HG02870 (cell line): ENCODE measurements at regions not wholly inside any gene's neighbourhood (a gene's known extent, or its start where the extent isn't known, plus 50 kb on each side); places are given as distances from the start of the nearest gene placed in this dataset.
A peak's percentile ranks its signal among the peaks of the same experiment; 100 is the strongest.

Experiments used
- ATAC-seq: cut with Tn5 transposase; IDR thresholded peaks from one replicate; pipeline ENCODE4 v1.9.1; 2021; ENCODE audit warnings: mild to moderate bottlenecking, moderate library complexity; ENCODE audit not compliant: unreplicated experiment

- peak; percentile 100 for ATAC-seq
Measured at GRCh38 chr5:124444147-124444775, 302.2 kb downstream of the ZNF608 start.

- no peak for ATAC-seq
Measured at GRCh38 chr5:124440471-124440870, 306.0 kb downstream of the ZNF608 start.

DNA sequence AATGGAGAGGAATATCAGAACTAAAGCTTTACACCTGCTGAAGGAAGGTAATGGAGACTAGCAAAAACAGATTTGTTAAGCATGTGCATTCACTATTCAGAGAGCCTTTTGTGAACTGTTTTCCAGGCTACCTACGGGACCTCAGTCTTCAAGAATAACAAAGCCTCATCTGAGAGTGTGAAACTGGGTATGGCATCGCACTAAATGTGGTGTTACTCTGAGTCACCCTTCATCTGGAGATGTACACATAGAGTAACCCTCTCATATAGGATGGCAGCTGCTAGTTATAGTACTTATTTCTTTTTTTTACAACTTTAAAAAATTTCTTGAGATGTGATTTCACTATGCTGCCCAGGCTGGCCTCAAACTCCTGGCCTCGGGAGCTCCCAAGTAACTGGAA lies 306.8 kb downstream of the ZNF608 start:
- ATAC-seq: no peak

GRCh38 chr5:124438903-124439281 lies 307.5 kb downstream of the ZNF608 start:
- ATAC-seq: no peak

- no peak for ATAC-seq
Measured at GRCh38 chr5:124438026-124438902, 308.2 kb downstream of the ZNF608 start.

DNA sequence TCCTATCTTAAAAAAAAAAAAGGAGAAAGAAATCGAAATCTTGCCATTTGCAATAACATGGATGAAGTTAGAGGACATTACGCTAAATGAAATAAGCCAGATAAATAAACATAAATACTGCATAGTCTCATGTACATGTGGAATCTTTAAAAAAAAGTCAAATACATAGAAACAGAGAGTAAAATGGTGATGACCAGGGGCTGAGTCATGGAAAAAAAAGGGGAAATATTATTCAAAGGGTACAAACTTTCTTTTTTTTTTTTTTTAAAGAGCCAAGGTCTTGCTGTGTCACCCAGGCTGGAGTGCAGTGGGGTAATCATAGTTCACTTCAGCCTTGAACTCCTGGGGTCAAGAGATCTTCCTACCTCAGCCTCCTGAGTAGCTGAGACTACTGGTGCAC lies 310.1 kb downstream of the ZNF608 start:
- no peak for ATAC-seq

GRCh38 chr5:124433170-124433569 lies 313.3 kb downstream of the ZNF608 start:
- ATAC-seq: no peak

DNA sequence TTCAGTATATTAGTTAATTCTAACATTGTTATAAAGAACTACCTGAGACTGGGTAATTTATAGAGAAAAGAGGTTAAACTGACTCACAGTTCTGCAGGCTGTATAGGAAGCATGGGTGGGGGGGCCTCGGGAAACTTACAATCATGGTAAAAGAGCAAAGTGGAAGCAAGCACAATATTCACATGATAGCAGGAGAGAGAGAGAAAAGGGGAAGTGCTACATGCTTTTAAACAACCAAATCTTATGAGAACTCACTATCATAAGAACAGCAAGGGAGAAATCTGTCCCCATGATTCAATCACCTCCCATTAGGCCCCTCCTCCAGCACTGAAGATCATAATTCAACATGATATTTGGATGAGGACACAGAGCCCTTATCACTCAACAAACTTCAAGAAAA lies 324.9 kb downstream of the ZNF608 start:
- no peak for ATAC-seq

- ATAC-seq: no peak
Measured at GRCh38 chr5:124420952-124421351, 325.5 kb downstream of the ZNF608 start.

DNA sequence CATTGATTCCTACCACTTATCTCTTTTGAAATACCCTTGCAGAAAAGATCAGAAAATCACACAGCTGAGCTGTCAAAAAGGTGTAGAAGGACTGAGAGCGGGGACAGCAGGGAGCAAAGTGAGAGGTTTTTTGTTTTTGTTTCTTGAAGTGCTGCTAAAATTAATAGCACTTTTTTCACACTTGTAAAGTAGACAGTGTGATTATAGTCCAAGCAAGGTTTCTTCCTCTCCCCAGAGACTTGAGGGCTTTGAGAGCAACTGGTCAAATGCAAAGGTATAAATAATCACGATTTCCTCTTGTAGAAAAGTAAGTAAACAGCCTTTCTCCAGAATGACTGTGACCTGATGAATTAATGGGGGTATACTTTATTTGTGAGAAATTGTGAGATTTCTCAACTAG lies 326.9 kb downstream of the ZNF608 start:
- no peak for ATAC-seq

DNA sequence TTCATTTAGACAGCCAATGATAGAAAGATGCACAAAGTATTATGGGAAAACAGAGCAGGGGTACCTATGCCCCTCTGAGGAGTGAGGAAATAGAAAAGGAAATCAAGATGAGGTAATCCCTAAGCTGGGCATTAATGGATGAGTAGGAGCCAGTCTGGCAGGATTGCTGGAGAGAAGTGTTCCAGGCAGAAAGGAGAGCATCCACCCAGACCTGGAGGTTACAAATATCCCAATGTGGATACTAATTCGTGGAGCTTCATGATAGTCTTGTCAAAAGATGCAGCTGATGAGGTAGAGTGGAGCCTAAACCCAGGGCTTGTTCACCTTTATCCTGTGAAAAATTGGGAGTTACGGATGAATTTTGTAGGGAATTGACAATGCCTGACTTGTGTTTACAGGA lies 328.0 kb downstream of the ZNF608 start:
- no peak for ATAC-seq

DNA sequence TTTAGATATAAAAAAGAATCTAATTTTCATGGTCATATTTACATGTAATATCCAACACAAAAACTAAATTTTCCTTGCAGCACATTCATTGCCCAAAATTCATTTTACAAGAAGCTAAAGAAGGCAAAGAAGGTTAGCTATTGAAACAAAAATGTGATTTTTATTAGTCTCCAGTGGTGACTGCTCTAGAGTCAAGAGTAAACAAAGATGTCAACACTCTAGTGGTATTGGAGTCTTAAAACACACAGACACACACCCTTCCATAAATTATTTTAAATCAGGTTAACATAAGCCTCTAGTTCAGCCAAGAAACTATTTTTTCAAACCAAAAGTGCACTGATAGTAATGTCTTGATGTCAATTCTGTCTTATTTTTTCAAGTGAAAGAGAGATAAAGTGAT lies 329.2 kb downstream of the ZNF608 start:
- ATAC-seq: no peak

DNA sequence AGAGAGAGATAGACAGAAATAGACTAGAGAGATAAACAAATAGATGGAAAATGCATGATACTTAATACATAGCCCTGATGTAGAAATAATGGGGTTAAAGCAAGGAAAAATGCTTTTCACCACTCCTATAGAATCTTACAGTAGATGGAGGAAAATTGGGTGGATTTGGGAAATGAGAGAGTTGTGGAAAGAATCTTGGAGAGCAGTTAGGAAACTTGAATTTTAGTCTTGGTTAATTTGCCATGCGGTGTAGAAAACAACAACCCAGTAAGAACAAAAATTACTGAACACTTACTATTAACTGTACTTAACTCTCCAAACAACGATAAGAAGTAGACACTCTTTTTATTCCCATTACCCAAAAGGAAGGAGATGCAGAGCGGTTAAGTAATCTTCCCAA lies 329.8 kb downstream of the ZNF608 start:
- no peak for ATAC-seq

- no peak for ATAC-seq
Measured at GRCh38 chr5:124414973-124415372, 331.5 kb downstream of the ZNF608 start.

- ATAC-seq: peak; percentile 94
Measured at GRCh38 chr5:124410539-124411488, 335.6 kb downstream of the ZNF608 start.

- ATAC-seq: no peak
Measured at GRCh38 chr5:124408738-124409453, 337.5 kb downstream of the ZNF608 start.

- no peak for ATAC-seq
Measured at GRCh38 chr5:124404796-124405195, 341.6 kb downstream of the ZNF608 start.

DNA sequence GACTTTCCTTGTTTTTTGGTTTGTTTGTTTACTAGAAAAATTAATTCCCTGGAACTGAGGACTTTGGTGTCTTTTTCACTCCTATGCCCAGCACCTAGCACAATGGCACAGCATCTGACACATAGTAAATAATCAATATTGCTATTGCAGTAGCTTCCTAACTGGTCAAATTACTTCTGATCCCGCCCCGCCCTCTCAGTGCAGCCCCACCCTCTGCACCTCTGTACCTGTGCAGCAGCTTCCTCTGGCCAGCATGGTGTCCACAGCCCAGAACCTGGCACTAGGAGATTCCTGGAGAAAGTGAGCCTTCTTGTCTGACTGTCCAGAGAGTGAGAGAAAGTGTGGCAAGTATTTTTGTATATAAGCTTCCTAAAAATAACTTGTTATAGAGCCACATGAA lies 343.2 kb downstream of the ZNF608 start:
- ATAC-seq: no peak

- ATAC-seq: no peak
Measured at GRCh38 chr5:124402144-124402581, 344.3 kb downstream of the ZNF608 start.

GRCh38 chr5:124401476-124402143 lies 344.8 kb downstream of the ZNF608 start:
- ATAC-seq: no peak
